ENCODE measurements at regions not wholly inside any gene's neighbourhood (a gene's known extent, or its start where the extent isn't known, plus 50 kb on each side); places are given as distances from the start of the nearest gene placed in this dataset.

DNA sequence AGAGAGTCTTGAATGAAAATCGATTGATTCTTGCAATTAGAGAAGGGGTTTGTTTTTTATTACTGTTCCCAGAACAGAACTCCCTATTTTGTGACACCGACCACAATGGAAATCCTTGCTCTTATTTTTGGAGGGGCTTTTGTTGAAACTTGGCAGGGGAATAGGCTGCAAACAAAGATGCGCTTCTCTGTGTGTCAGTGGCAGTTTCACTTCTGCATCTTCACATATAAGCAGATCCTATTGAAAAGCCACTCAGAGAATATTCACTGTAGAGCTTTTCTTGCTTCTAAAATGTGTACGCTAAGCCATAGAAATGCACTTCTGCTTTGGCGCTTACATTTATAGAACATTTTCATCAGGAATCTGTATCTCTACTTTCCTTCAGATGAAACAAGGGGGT, 1822.4 kb upstream of the SEL1L start:
- intact Hi-C loops (cut with micrococcal nuclease; ENCODE audit: unreplicated experiment): no loop called here

GRCh38 chr14:83372271-83372670, 1838.6 kb upstream of the SEL1L start:
- H3K4me3 ChIP-seq (ENCODE audit: low read depth, low read length): no peak overlapping the region
- H3K4me1 ChIP-seq: no peaks in the 10 kb centered on the region
- DNase-seq: no peak
- no peaks in the 10 kb centered on the region for H3K9me3 ChIP-seq
- no peaks in the 10 kb centered on the region for H3K27me3 ChIP-seq (replicated peaks; ENCODE audit: control insufficient read depth, insufficient read depth, low read length)
- H3K4me1 Mint-ChIP-seq (ENCODE audit: low read depth, unreplicated experiment): no peaks in the 10 kb centered on the region
- BruUV-seq (replicated peaks): no TSS peak
- H3K27ac Mint-ChIP-seq (ENCODE audit: unreplicated experiment): no peak overlapping the region
- ChIA-PET CTCF (no interaction called here), POLR2A (no interaction called here)
- intact Hi-C loops (cut with micrococcal nuclease; ENCODE audit: unreplicated experiment): no loop called here
- TF ChIP-seq CTCF (IDR thresholded peaks at IDR 0.05; ENCODE audit: insufficient read depth in 1 of 2, low read depth in 1 of 2, low read length in 1 of 2, severe bottlenecking in 1 of 2, unreplicated experiment in 1 of 2): no peak
- no peaks in the 10 kb centered on the region for H3K36me3 Mint-ChIP-seq (ENCODE audit: insufficient read depth, unreplicated experiment)
- H3K36me3 ChIP-seq (ENCODE audit: control insufficient read depth, insufficient read depth, low read length): no peaks in the 10 kb centered on the region
- H3K9me3 Mint-ChIP-seq (ENCODE audit: unreplicated experiment): no peaks in the 10 kb centered on the region
- no peak overlapping the region for H3K4me3 Mint-ChIP-seq (ENCODE audit: unreplicated experiment)
- peaks cover 2% of the 10 kb centered on the region for H3K27me3 Mint-ChIP-seq (ENCODE audit: insufficient read depth, unreplicated experiment)

More for the DNA sequence above, 1822.4 kb upstream of the SEL1L start:
- no peaks in the 10 kb centered on the region for H3K27me3 ChIP-seq (replicated peaks; ENCODE audit: control insufficient read depth, insufficient read depth, low read length)
- no peaks in the 10 kb centered on the region for H3K36me3 ChIP-seq (ENCODE audit: control insufficient read depth, insufficient read depth, low read length)
- Mint-ChIP-seq H3K36me3 (ENCODE audit: insufficient read depth, unreplicated experiment) (no peaks in the 10 kb centered on the region), H3K27ac (ENCODE audit: unreplicated experiment) (no peak overlapping the region), H3K4me1 (ENCODE audit: low read depth, unreplicated experiment) (no peaks in the 10 kb centered on the region), H3K27me3 (ENCODE audit: insufficient read depth, unreplicated experiment) (peaks cover 4% of the 10 kb centered on the region), H3K4me3 (ENCODE audit: unreplicated experiment) (no peak overlapping the region), H3K9me3 (ENCODE audit: unreplicated experiment) (no peaks in the 10 kb centered on the region)
- no peak for TF ChIP-seq CTCF (IDR thresholded peaks at IDR 0.05; ENCODE audit: insufficient read depth in 1 of 2, low read depth in 1 of 2, low read length in 1 of 2, severe bottlenecking in 1 of 2, unreplicated experiment in 1 of 2)
- no peaks in the 10 kb centered on the region for H3K9me3 ChIP-seq
- ChIA-PET POLR2A (no interaction called here), CTCF (no interaction called here)
- no peak for DNase-seq
- no peaks in the 10 kb centered on the region for H3K4me1 ChIP-seq
- no TSS peak for BruUV-seq (replicated peaks)
- no peak overlapping the region for H3K4me3 ChIP-seq (ENCODE audit: low read depth, low read length)

DNA sequence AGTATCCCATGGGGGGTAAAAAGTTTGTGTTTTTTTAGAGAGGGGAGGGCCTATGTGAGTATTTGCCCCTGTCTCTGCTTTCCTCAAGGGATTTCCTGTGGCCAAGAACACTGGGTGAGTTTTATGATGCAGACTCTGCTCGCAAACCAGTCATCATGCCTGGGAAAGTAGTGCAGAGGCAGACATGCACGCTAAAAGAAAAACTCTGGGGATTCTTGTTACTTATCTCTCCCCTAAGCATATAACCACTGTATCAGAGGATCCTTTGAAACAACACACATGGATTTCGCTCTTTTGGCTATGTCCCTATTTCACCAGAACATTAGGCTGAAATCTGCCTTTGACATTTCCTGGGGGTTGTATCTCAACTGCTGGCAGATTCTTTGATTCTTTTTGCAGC, 1845.8 kb upstream of the SEL1L start:
- Mint-ChIP-seq H3K27ac (ENCODE audit: unreplicated experiment) (no peak overlapping the region), H3K36me3 (ENCODE audit: insufficient read depth, unreplicated experiment) (no peaks in the 10 kb centered on the region), H3K9me3 (ENCODE audit: unreplicated experiment) (no peaks in the 10 kb centered on the region), H3K4me3 (ENCODE audit: unreplicated experiment) (no peak overlapping the region), H3K27me3 (ENCODE audit: insufficient read depth, unreplicated experiment) (peaks cover 7% of the 10 kb centered on the region), H3K4me1 (ENCODE audit: low read depth, unreplicated experiment) (no peaks in the 10 kb centered on the region)
- no peak for TF ChIP-seq CTCF (IDR thresholded peaks at IDR 0.05; ENCODE audit: insufficient read depth in 1 of 2, low read depth in 1 of 2, low read length in 1 of 2, severe bottlenecking in 1 of 2, unreplicated experiment in 1 of 2)
- BruUV-seq (replicated peaks): no TSS peak
- no peaks in the 10 kb centered on the region for H3K4me1 ChIP-seq
- no peaks in the 10 kb centered on the region for H3K36me3 ChIP-seq (ENCODE audit: control insufficient read depth, insufficient read depth, low read length)
- H3K9me3 ChIP-seq: no peaks in the 10 kb centered on the region
- DNase-seq: no peak
- intact Hi-C loops (cut with micrococcal nuclease; ENCODE audit: unreplicated experiment): no loop called here
- POLR2A ChIA-PET: no interaction called here
- no peaks in the 10 kb centered on the region for H3K27me3 ChIP-seq (replicated peaks; ENCODE audit: control insufficient read depth, insufficient read depth, low read length)
- no peak overlapping the region for H3K4me3 ChIP-seq (ENCODE audit: low read depth, low read length)
- CTCF ChIA-PET: no interaction called here

Measured in Caco-2 (cell line).